PC-3 (cell line): ENCODE measurements at regions not wholly inside any gene's neighbourhood (a gene's known extent, or its start where the extent isn't known, plus 50 kb on each side); places are given as distances from the start of the nearest gene placed in this dataset.
A peak's percentile ranks its signal among the peaks of the same experiment; 100 is the strongest.

Experiments
- ATAC-seq: fragments of 200-7000 bp; cut with Tn5 transposase; 2 replicates; pipeline ENCODE4 v1.9.1; 2020; ENCODE audit warnings: mild to moderate bottlenecking, moderate library complexity
- BruUV-seq: library from RNA; stranded (reverse); fragments of 400-500 nt; replicated peaks from 2 replicates; lab custom pipeline; 2021; lab: Mats Ljungman, UMichigan
- CTCF ChIA-PET: fragments of 300-600 bp; sonication (Branson Sonifier 250); formaldehyde crosslinking; loops from one replicate; lab custom pipeline; 2022; ENCODE audit warnings: antibody characterized with exemption; lab: Charles Lee
- POLR2A ChIA-PET: fragments of 300-600 bp; sonication (Branson Sonifier 250); formaldehyde crosslinking; loops from one replicate; lab custom pipeline; 2022; ENCODE audit warnings: antibody characterized with exemption; ENCODE audit not compliant: unreplicated experiment; lab: Charles Lee
- DNase-seq: peaks from one replicate; pipeline ENCODE4 v3.0.0-alpha.2; 2015
- H2AFZ ChIP-seq: fragments of 300-600 bp; sonication (generic); 2 replicates; pipeline ENCODE4 v1.6.0; 2016; ENCODE audit warnings: antibody characterized with exemption, low read length
- H3F3A ChIP-seq: fragments of 300-600 bp; sonication (generic); one replicate; pipeline ENCODE4 v1.6.0; 2017; ENCODE audit warnings: antibody characterized with exemption, low read length, control low read depth, mild to moderate bottlenecking; ENCODE audit not compliant: unreplicated experiment
- H3K27ac ChIP-seq: fragments of 300-600 bp; sonication (generic); 2 replicates; pipeline ENCODE4 v1.5.1; 2016; ENCODE audit warnings: mild to moderate bottlenecking, low read length
- H3K27me3 ChIP-seq: fragments of 300-600 bp; sonication (generic); 2 replicates; pipeline ENCODE4 v1.6.1; 2016; ENCODE audit warnings: low read length, mixed read lengths
- H3K36me3 ChIP-seq: fragments of 300-600 bp; sonication (generic); 2 replicates; pipeline ENCODE4 v1.6.1; 2016; ENCODE audit warnings: low read depth, mixed run types, low read length, mixed read lengths
- H3K4me1 ChIP-seq: fragments of 300-600 bp; sonication (generic); 2 replicates; pipeline ENCODE4 v1.5.1; 2016; ENCODE audit warnings: low read length; ENCODE audit not compliant: insufficient read depth
- H3K4me2 ChIP-seq: fragments of 300-600 bp; sonication (generic); 2 replicates; pipeline ENCODE4 v1.6.0; 2016; ENCODE audit warnings: low read length
- H3K4me3 ChIP-seq: fragments of 300-600 bp; sonication (generic); 2 replicates; pipeline ENCODE4 v1.5.1; 2016; ENCODE audit warnings: mild to moderate bottlenecking, low read length, mixed read lengths
- H3K79me2 ChIP-seq: fragments of 300-600 bp; sonication (generic); 2 replicates; pipeline ENCODE4 v1.6.1; 2017; ENCODE audit warnings: low read length, mixed read lengths
- H3K9ac ChIP-seq: fragments of 300-600 bp; sonication (generic); 2 replicates; pipeline ENCODE4 v1.6.0; 2016; ENCODE audit warnings: mild to moderate bottlenecking, low read length
- H3K9me2 ChIP-seq: fragments of 300-600 bp; sonication (generic); replicated peaks from 2 replicates; pipeline ENCODE4 v1.6.1; 2016; ENCODE audit warnings: mixed run types, low read length, mixed read lengths
- H3K9me3 ChIP-seq: fragments of 300-600 bp; sonication (generic); 2 replicates; pipeline ENCODE4 v1.6.1; 2016; ENCODE audit warnings: low read length, mixed read lengths
- H4K20me1 ChIP-seq: fragments of 300-600 bp; sonication (generic); 2 replicates; pipeline ENCODE4 v1.6.1; 2016; ENCODE audit warnings: low read length, mixed read lengths
- EZH2 ChIP-seq: fragments of 300-600 bp; sonication (generic); IDR thresholded peaks from one replicate; pipeline ENCODE4 v1.6.1; 2017; ENCODE audit warnings: antibody characterized with exemption, mild to moderate bottlenecking, low read length; ENCODE audit not compliant: unreplicated experiment
- EZH2phosphoT487 ChIP-seq: fragments of 300-600 bp; sonication (generic); IDR thresholded peaks from 2 replicates; pipeline ENCODE4 v1.6.1; 2018; ENCODE audit warnings: mild to moderate bottlenecking, antibody characterized with exemption, low read length, borderline replicate concordance
- intact Hi-C: fragments of 100-400 bp; cut with micrococcal nuclease; formaldehyde crosslinking; loops from 2 replicates; pipeline ENCODE4 v1.9.0; 2023
- TF ChIP-seq, protein P1 (sequence below): fragments of 300-600 bp; sonication (generic); conservative IDR thresholded peaks from 2 replicates; pipeline ENCODE4 v1.5.1; 2017; ENCODE audit warnings: antibody characterized with exemption, low read depth, mild to moderate bottlenecking, low read length

DNA sequence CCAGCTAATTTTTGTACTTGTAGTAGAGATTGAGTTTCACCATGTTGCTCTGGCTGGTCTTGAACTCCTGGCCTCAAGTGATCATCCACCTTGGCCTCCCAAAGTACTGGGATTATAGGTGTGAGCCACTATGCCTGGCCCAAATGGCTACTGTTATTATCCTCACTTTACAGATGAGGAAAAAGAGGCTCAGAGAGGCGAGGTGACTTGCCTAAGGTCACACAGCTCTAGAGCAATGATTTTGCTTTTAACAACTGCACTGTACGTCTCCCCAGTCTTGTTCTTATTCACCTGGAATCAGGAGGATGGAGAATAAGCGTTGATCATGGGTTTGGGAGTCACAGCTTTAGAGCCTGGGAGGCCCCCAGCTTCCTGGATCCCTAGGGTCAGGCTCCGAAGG, 69.8 kb upstream of the NCOR2 start:
- H3K27ac ChIP-seq = peak overlapping the region; percentile 56
- CTCF ChIA-PET = no interaction called here
- BruUV-seq = no TSS peak
- no peak for TF ChIP-seq EZH2phosphoT487
- TF ChIP-seq EZH2 = no peak
- TF ChIP-seq, protein P1, sequence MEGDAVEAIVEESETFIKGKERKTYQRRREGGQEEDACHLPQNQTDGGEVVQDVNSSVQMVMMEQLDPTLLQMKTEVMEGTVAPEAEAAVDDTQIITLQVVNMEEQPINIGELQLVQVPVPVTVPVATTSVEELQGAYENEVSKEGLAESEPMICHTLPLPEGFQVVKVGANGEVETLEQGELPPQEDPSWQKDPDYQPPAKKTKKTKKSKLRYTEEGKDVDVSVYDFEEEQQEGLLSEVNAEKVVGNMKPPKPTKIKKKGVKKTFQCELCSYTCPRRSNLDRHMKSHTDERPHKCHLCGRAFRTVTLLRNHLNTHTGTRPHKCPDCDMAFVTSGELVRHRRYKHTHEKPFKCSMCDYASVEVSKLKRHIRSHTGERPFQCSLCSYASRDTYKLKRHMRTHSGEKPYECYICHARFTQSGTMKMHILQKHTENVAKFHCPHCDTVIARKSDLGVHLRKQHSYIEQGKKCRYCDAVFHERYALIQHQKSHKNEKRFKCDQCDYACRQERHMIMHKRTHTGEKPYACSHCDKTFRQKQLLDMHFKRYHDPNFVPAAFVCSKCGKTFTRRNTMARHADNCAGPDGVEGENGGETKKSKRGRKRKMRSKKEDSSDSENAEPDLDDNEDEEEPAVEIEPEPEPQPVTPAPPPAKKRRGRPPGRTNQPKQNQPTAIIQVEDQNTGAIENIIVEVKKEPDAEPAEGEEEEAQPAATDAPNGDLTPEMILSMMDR = no peak
- DNase-seq (no peak), ATAC-seq (no peak)
- no peaks in the 10 kb centered on the region for H3K27me3 ChIP-seq
- H3K79me2 ChIP-seq = no peaks in the 10 kb centered on the region
- H3K9me2 ChIP-seq = no peaks in the 10 kb centered on the region
- no peak overlapping the region for H3K4me3 ChIP-seq
- H2AFZ ChIP-seq = no peak overlapping the region
- H3K4me2 ChIP-seq = peak overlapping the region; percentile 38
- no peaks in the 10 kb centered on the region for H3K36me3 ChIP-seq
- POLR2A ChIA-PET = no interaction called here
- H3F3A ChIP-seq = peaks cover 4% of the 10 kb centered on the region
- peaks cover 45% of the 10 kb centered on the region for H3K4me1 ChIP-seq
- H3K9ac ChIP-seq = no peak overlapping the region; the same call in 1 of the 2 replicates
- intact Hi-C loops = loop anchor here (2.0 kb wide), 1 partner anchor 28 kb away; no protein-coding TSS in a partner anchor
- 0 out of 2 replicates have a peak, but pooled peaks cover 7% of the 10 kb centered on the region for H3K9me3 ChIP-seq
- no peaks in the 10 kb centered on the region for H4K20me1 ChIP-seq

DNA sequence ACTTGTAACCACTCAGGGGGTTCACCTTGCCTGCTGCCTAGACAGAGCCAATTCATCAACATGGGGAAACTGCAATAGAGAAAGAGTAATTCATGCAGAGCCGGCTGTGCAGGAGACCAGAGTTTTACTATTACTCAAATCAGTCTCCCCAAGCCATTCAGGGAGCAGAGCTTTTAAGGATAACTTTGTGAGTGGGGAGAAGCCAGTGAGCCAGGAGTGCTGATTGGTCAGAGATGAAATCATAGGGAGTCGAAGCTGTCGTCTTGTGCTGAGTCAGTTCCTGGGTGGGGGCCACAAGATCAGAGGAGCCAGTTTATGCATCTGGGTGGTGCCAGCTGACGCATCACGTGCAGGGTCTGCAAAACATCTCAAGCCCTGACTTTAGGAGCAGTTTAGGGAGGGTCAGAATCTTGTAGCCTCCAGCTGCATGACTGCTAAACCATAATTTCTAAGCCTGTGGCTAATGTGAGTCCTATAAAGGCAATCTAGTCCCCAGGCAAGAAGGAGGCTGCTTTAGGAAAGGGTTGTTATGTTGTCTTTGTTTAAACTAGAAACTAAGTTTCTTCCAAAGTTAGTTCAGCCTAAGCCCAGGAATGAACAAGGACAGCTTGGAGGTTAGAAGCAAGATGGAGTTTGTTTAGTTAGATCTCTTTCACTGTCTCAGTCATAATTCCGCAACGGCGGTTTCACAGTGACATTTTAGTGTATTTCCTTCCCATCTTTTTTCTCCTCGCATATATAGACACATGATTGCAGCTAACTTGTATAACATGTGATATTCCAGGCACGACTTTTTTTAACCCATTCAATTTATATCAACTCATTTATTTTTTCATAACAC, 68.9 kb upstream of the NCOR2 start:
- Histone ChIP-seq H3K4me3 (no peak overlapping the region), H2AFZ (no peak overlapping the region), H4K20me1 (no peaks in the 10 kb centered on the region), H3K9ac (no peak overlapping the region), H3F3A (peaks cover 4% of the 10 kb centered on the region), H3K4me2 (peak overlapping the region; percentile 35; the same call in 1 of the 2 replicates), H3K79me2 (no peaks in the 10 kb centered on the region), H3K9me2 (no peaks in the 10 kb centered on the region), H3K36me3 (no peaks in the 10 kb centered on the region), H3K27ac (peak overlapping the region; percentile 56), H3K4me1 (peaks cover 46% of the 10 kb centered on the region), H3K27me3 (no peaks in the 10 kb centered on the region), H3K9me3 (0 out of 2 replicates have a peak, but pooled peaks cover 7% of the 10 kb centered on the region)
- intact Hi-C loops = loop anchor here (2.0 kb wide), 1 partner anchor 28 kb away; no protein-coding TSS in a partner anchor
- BruUV-seq = TSS peak; percentile 90
- ATAC-seq (peak; percentile 25), DNase-seq (peak; percentile 89)
- CTCF ChIA-PET = no interaction called here
- POLR2A ChIA-PET = no interaction called here
- TF ChIP-seq, protein P1 = no peak
- TF ChIP-seq EZH2phosphoT487 = no peak
- no peak for TF ChIP-seq EZH2

DNA sequence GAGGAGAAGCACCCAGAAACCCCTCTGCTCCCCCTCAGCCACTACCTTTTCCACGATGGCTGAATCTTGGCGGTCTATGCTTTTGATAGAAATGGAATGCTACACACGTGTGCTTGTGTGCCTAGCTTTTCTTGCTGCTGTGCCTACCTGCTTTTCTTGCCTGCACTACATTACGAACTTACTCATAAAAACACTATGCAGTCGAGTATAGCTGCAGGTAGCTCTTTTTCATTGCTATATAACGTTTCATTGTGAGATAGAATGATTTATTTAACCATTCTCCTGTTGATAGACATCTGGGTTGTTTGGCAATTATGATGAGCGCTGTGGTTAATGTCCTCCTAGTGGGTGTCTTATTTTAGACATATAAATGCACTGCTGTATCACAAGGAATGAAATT, 67.9 kb upstream of the NCOR2 start:
- POLR2A ChIA-PET = no interaction called here

More for the DNA sequence above, 67.9 kb upstream of the NCOR2 start:
- BruUV-seq = no TSS peak
- Histone ChIP-seq H3K36me3 (no peaks in the 10 kb centered on the region), H3K4me1 (peaks cover 46% of the 10 kb centered on the region), H3K79me2 (no peaks in the 10 kb centered on the region), H3K27me3 (no peaks in the 10 kb centered on the region), H3K9ac (no peak overlapping the region), H2AFZ (no peak overlapping the region), H3K9me2 (no peaks in the 10 kb centered on the region), H3K27ac (peak overlapping the region; percentile 51; the same call in 1 of the 2 replicates), H3K9me3 (0 out of 2 replicates have a peak, but pooled peaks cover 7% of the 10 kb centered on the region), H3K4me3 (no peak overlapping the region), H4K20me1 (no peaks in the 10 kb centered on the region), H3F3A (peaks cover 4% of the 10 kb centered on the region), H3K4me2 (no peak overlapping the region)
- no peak for TF ChIP-seq EZH2phosphoT487
- TF ChIP-seq, protein P1 = no peak
- TF ChIP-seq EZH2 = no peak
- ATAC-seq (no peak), DNase-seq (no peak)
- intact Hi-C loops = no loop called here
- CTCF ChIA-PET = no interaction called here
